ENCODE measurements at regions not wholly inside any gene's neighbourhood (a gene's known extent, or its start where the extent isn't known, plus 50 kb on each side); places are given as distances from the start of the nearest gene placed in this dataset.

DNA sequence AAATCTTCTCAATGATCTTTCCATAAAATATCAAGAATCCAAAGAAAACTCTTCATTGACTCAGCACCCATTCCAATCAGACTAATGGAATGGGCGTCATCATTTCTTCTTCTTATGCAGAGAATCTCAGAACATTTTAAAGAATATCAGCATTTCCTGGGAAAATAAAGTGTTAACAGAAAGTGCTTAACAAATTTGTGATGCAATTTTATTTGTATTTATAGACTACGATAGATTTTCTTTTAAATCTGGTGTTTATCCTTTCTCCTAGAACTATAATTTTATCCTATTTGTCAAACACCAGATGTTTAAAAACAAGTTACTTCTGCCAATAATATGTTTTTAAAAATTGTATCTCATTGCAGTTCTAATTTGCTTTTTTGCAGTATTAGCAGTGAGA, 330.7 kb downstream of the COL12A1 start:
- DNase-seq, result no peak

DNA sequence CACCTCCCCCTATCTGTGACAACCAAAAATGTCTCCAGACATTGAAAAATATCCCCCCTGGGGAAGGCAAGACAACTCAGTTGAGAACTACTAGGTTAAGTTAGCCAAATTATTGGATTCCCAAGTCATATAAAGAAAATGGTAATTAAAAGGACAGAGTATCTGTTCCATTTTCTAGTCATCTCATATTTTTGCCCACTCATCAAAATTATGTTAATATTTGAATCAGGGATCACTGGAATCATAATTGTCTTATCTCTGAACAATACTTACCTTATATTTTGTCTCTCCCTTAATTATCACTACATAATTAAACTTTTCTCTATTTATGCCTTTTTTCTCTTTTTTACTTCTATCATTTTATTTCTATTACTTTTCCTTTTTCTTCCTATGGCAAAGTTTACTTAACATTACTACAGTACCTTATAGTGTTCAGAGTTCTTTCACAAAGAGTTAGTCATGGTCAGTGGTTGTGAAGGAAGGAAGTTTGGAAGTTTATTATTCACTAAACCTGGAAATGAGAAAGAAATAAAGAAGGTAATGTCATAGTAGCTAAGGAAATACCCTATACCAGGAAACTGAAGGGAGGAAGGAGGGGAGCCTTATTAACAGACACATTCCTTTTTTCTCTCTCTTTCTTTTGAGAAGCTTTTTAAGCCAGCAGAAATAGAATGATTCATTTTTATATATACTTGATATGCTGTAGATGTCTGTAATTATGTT, 332.9 kb downstream of the COL12A1 start:
- no peak for DNase-seq

DNA sequence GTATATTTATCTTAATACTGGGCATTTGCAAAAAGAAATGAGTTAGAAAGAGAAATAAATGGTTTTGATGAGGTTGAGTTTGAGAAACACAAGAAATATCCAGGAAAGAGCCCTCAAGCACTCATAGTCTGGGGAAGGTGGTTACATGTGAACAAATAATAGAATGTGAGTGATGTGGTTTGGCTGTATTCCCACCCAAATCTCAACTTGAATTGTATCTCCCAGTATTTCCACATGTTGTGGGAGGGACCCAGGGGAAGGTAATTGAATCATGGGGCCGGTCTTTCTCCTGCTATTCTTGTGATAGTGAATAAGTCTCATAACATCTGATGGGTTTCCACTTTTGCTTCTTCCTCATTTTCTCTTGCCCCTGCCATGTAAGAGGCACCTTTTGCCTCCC, 334.1 kb downstream of the COL12A1 start:
- DNase-seq, result no peak

DNA sequence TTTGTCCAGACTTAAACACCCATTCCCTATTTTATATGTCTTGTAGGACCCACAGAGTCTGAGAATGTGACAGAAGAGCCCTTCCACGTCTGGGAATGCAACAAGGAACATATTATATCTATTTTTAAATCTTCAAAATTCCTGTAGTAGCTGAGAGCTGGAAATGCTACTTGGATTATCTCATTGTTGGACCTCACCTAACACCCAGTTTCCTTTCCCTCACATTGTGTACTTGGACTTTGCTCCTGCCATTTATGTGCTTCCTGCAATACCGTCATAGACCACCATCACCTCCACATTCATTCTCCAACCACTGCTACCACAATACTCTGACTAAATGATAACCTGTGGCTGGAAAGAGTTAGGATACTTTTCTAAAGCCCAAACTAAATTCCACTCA, 335.4 kb downstream of the COL12A1 start:
- DNase-seq, result no peak

DNA sequence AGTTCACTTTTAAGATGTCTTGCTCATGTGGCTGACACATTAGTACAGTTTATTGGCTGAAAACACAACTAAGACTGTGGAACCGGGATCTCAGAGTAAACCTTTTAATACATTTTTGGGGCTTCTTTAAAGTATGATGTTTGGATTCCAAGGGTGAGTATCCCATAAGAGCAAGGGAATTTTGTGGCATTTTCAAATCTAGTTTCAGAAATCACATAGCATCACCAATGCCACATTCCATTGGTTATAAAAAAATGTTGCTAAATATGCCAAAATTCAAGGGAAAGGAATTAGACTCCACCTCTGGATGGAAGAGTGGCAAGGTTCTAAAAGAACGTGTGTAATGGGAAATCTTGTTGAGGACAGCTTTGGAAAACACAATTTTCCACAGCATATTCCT, 338.6 kb downstream of the COL12A1 start:
- DNase-seq, result no peak

DNA sequence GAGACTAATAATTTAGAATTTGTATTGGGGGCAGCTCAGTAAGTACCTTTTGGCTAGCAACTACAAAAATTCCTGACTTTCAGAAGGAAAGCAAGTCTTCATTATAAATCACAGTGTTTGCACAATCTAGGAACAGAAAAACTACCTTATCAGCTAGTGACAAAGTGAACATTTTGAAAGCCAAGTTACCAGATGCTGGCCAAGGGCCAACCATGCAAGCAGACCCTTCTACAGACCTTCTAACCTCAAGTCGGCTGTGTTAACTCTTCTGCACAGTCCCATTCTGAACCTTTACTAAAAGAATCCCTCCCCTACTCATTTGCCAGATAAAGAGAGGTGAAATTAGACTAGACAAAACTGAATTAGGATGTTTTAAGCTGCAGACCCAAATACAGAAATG, 341.9 kb downstream of the COL12A1 start:
- DNase-seq, result no peak

DNA sequence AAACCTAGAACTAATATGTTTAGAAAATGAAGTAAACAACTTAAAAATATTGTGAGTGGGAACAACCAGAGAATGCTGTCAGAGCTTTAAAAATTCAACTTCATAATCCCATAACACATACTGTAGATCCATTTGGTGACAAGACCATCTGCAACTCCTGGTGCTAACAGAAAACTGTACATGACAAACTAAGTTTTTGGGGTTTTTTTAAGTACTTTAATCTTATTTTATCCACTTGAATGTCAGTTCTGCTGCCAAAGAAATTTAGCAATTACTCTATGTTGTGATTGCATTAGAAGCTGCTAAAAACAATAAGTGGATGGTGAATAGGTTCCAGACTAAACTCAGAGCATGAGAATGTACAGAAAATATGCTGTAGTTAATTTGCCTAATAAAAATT, 345.4 kb downstream of the COL12A1 start:
- DNase-seq, result no peak

DNA sequence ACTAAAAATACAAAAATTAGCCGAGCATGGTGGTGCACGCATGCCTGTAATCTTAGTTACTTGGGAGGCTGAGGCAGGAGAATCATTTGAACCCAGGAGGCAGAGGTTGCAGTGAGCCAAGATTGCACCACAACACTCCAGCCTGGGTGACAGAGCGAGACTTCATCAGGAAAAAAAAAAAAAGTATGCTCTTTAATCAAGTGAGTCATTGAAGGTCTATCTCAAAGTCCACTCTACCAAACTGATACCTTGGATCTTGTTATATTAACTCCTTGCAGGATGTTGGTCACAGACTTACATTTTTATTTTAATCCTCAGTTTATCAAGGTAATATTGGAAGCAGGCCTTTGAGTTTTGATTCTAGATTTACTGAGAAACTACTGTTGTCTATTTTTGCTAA, 348.7 kb downstream of the COL12A1 start:
- DNase-seq, result no peak

DNA sequence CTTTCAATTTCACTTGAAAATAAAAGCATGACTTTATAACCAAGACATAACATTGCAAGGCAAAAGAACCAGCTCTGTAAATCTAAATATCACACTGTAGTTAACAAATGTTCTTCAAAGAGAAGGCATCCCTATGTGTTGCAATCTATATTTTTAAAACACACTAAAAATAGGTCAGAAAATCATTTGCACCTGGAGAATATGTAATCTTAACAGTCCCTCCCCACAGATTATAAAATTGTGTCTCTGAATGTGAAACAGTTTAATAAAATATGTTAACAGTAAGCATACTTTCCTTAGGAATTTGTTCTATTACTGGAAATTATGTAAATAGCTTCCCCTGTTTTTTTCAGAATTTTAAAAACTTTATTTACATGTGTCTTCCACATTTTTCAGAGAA, 351.9 kb downstream of the COL12A1 start:
- DNase-seq, result no peak

DNA sequence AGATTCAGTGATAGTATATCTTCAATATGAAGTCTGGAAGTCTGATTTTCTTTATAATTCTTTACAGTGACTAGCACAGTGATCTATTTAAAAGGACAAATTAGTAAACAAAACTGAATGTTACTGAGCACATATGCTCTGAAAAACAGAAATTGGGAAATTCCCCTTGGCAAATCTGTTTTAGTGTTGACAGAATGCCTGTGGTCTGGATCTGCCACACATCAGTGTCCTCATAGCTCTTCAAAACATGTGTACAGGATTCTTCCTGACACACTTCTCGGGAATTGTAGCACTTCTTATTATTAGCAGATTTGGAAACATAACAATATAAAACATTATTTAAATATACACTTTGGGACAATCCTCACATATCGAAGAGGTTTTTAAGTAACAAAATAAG, 354.3 kb downstream of the COL12A1 start:
- no peak for DNase-seq

DNA sequence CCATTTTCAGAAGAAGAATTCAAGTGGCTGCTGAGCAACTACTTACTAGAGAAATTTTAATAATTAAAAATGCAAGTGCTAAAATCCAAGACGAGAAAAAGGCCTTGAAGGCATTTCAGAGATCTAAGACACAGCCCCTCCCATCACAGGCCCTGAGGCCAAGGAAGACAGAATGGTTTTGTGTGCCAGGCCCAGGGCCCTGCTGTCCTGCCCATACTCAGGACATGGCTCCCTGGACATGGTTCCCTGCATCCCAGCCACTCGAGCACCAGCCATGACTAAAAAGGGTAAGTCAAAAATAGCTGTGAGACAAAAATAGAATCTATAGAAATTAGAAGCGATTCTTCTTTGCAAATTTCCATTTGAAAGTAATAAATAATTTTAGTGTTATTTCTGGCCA, 364.9 kb downstream of the COL12A1 start:
- DNase-seq, result no peak

DNA sequence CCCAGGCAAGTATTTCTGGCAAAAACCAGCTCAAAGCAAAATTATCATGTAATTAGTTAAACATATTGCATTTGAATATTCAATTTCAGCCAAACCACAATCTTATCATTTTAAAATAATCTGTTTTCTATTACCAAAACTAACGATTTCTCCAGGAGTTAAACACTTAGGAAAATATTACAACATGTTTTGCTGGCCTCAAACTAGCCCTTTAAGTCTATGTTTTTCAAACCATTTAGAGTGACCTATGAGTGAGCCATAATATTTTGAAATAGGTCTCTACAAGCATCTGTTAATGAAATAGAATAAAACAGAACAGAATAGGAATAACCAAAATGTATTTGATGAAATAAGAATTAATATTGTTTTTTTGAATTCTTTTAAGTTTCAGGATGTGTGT, 370.9 kb downstream of the COL12A1 start:
- no peak for DNase-seq

DNA sequence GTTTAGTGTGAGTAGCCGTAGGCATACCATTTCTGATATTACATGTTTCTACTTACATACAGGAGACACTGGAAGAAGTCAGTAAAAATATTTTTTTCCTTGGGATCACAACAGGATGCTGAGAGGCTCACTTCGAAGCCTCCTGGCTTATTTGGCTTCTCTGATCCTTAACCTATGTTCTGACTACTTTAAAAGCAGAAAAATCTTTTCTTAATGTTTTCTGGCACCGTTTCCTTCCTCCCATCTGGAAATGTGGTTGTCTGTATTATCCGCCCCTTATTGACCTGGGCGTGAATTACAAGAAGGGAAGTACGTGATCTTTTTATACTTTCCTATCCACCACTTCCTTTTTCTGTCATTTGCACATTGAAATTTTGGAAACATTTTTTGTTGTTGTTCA, 379.6 kb downstream of the COL12A1 start:
- no peak for DNase-seq

DNA sequence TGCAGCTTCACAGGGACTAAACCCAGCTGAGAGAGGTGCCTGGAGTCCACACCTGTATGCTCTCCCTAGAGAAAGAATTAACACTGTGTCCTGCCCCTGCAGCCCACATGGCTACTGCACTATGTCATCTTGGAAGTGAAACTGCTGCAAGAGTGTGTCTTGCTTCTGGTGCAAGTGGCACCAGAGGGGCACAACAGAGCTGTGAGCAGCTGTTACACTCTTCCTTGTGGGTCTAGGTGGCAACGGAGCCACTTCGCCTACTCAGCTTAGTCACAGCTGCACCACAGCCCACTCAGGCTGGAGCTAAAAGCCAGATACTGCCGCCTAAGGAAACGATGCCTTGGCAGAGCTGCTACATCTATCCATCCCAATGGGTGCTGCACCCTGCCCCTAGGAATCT, 391.4 kb downstream of the COL12A1 start:
- DNase-seq, result no peak

DNA sequence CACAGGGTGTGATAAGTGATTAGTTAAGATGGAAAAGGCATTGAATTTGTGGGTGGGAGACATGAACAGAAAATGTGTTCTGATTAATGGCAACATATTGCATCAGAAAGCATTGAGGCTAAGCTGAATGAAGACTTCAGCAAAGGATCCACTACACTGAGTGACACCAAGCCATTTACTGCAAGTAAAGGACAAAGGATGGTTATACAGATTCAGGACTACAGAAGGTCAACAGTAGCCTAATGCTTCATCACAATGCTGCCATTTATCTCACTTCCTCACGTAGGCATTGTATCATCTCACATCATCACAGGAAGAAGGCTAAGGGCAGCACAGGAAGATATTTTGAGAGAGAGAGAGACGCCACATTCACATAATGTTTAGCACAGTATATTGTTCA, 398.2 kb downstream of the COL12A1 start:
- DNase-seq, result no peak

DNA sequence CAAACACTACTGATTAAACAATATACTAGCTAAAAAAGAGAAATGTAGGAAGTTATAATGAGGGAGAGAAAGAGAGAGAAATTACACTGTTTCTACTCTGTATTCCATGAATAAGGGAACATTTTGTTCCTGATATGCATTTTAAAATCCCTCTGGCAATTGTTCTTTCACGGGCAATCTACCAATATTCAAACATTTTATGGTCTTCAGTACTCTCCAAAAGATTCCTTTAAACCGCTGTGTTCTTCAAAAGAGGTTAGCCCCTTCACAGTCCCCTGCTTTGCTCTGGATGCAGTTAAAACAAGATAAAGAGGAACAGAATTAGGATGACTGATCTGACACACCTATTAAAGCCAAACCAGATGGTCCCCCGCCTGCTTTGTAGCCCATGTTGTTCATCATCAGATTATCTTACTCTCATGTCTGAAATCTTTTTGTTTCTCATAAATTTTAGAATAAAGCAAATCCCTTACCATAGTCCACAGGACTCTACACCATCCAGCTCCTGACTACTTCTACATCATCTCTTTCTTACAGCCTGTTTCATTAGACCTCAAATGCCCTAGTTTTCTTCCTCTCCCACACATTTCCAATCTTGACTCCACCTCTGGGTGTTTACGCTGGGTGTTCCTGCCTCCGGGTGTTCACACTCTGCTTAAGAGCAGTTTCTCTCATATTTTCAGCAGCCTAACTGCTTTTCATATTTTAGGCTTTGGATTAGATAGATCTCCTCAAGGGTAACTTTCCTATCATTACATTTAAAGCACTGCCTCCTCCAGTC, 399.7 kb downstream of the COL12A1 start:
- no peak for DNase-seq

DNA sequence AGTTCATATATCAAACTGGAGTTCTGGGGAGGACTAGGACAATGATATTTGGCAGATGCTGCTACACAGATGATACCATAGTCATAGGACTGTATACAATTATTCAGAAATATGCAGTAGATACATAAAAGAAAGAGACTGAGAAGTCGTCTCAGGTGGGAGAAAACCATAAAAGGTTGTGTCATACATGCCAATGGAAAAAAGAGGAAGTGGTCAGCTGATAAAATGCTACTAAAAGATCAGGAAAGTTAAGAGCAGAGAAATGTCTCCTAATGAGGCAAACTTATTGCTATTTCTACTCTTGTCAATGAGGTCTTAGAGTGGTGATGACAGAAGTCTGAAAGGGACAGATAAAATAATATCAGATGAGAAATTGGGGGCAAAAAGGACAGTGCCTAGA, 407.6 kb downstream of the COL12A1 start:
- DNase-seq, result no peak

DNA sequence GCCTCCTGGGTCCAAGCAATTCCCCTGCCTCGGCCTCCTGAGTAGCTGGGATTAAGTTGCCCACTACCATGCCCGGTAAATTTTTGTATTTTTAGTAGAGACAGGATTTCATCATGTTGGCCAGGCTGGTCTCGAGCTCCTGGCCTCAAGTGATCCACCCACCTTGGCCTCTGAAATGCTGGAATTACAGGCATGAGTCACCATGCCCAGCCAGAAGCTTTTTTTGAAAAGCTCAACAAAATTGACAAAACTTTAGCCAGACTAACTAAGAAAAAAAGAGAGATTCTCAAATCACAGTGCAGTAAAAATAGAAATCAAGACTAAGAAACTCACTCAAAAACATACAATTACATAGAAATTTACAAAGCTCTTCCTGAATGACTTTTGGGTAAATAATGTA, 420.6 kb downstream of the COL12A1 start:
- no peak for DNase-seq

DNA sequence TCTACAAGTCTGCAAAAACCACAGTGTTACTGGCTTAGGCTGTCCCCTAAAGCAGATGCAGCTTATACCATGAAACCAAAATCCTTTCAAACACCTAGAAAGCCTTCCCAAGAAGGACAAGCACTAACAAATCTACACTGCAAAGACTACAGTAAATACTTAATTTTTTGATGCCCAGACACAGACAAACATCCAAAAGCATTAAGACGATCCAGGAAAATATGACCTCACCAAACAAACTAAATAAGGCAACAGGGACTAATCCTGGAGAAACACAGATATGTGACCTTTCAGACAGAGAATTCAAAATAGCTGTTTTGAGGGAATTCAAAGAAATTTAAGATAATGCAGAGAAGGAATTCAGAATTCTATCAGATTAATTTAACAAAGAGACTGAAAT, 423.5 kb downstream of the COL12A1 start:
- DNase-seq, result no peak

DNA sequence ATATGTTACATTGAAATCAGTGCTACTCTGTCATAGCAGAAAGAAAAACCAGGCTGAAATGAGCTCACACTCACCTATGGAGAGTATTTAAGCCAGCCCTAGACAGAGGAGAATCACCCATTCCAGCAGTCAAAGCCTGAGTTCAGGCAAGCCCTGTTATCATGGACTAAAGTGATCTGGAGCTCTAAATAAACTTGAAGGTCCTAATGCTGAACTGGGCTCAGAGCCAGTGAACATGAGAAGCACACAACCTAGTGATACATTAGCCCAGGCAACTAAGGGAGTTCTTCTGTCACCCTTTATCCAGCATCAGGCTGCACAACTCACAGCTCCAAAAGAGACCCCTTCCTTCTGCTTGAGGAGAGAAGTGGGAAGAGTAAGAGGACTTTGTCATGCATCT, 425.0 kb downstream of the COL12A1 start:
- DNase-seq, result no peak

DNA sequence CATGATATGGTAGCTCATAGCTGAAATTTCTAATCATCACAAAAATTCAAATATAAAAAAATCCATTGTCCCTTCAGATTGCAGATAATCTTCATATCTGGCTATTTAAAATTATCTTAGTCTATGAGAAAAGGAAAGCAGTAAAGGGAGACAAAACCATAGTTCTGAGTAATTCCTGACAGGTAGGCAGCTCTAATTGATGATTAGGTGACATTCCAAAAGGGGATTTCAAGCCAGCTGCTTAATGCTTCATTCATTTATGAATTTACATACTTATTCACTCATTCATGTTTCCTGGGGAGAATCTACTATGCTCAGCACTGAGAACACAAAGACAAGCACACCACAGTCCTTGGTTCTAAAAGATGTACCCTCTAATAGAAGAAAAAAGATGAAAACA, 437.1 kb downstream of the COL12A1 start:
- no peak for DNase-seq

DNA sequence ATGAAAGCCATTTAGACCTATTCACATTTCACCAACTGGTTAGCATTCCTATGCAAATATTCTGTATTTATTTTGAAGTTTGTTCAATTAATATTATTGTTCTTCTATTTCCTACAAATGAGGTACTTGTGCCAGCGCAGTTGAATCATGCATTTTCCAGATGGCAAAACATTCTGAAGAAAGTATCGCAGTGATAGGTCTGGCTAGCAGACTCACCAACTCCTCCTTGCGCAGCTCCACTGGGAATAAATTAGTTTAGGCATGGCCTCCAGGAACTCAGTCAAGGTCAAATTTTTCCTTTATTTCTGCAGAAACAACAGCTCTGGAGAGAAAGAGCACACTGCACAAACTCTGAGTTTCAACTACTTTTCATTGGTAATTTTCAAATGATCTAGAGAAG, 437.7 kb downstream of the COL12A1 start:
- no peak for DNase-seq

DNA sequence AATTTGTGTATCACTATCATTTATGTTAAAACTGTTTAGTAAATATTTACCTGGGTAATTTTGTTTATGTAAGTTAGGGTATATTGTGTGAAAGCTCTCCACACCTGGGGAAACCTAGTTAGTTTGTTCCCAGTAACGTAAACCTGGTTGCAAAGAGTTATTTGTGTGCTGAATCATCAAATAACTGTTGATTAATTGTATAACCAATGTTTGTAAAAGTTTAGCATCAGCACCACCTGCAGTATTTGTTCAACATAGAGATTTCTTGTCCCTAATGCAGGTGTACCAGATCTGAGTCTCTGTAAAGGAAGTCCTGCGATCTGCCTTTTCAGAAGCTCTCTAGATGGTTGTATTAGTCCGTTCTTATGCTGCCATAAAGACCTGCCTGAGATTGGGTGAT, 440.4 kb downstream of the COL12A1 start:
- DNase-seq, result no peak

DNA sequence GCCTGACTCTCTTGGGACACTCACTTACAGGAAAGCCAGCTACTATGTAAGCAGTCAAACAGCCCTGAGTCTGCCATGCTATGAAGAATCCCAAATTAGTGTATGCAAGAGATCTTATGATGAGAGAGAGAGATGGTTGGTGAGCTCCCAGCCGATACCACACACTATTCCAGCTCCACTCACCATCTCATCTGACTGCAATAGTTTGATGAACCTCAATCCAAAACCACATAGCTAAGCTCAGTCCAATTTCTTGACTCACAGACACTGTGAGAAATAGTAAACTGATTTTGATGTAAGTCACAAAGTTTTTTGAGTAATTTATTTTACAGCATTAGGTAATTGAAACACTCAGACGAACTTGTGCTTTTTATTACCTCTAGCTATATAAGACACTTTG, 441.4 kb downstream of the COL12A1 start:
- DNase-seq, result no peak

DNA sequence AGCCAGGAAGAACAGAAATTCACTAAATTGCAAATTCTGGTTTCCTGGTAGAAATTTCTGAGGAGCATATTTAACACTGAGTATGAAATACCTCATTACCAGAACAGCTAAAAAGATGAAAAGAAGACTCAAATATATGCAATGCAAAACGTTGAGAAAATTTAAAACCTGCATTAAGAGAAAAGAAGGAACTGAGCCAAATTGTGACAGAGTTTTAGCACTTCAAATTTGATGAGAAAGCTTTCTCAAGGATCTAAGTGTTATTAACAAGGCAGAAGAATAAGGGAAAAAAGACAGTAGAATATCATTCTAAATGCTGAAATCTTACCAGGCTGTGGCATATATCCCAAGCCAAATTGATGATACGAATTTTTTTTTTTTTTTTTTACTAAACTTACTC, 443.0 kb downstream of the COL12A1 start:
- no peak for DNase-seq
